ENCODE measurements at regions not wholly inside any gene's neighbourhood (a gene's known extent, or its start where the extent isn't known, plus 50 kb on each side); places are given as distances from the start of the nearest gene placed in this dataset.
A peak's percentile ranks its signal among the peaks of the same experiment; 100 is the strongest.

GRCh38 chr18:73861771-73862170 is 285.9 kb downstream of the FBXO15 start:
- H3K9me3 Mint-ChIP-seq (ENCODE audit: unreplicated experiment) = no peaks in the 10 kb centered on the region
- intact Hi-C loops (cut with micrococcal nuclease) = no loop called here
- no peaks in the 10 kb centered on the region for H3K27me3 Mint-ChIP-seq (ENCODE audit: insufficient read depth, unreplicated experiment)
- CTCF ChIA-PET = interaction anchor here (0.6 kb wide), 1 partner anchor 1160 kb away, joined by 3 read pairs; no protein-coding TSS in a partner anchor
- no peak for DNase-seq (ENCODE audit: unreplicated experiment)
- H3K4me3 Mint-ChIP-seq (ENCODE audit: unreplicated experiment) = no peak overlapping the region
- TF ChIP-seq, protein P1, sequence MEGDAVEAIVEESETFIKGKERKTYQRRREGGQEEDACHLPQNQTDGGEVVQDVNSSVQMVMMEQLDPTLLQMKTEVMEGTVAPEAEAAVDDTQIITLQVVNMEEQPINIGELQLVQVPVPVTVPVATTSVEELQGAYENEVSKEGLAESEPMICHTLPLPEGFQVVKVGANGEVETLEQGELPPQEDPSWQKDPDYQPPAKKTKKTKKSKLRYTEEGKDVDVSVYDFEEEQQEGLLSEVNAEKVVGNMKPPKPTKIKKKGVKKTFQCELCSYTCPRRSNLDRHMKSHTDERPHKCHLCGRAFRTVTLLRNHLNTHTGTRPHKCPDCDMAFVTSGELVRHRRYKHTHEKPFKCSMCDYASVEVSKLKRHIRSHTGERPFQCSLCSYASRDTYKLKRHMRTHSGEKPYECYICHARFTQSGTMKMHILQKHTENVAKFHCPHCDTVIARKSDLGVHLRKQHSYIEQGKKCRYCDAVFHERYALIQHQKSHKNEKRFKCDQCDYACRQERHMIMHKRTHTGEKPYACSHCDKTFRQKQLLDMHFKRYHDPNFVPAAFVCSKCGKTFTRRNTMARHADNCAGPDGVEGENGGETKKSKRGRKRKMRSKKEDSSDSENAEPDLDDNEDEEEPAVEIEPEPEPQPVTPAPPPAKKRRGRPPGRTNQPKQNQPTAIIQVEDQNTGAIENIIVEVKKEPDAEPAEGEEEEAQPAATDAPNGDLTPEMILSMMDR (IDR thresholded peaks at IDR 0.05; ENCODE audit: unreplicated experiment) = no peak
- BruUV-seq (replicated peaks) = no TSS peak
- POLR2A ChIA-PET = no interaction called here
- no peaks in the 10 kb centered on the region for H3K36me3 Mint-ChIP-seq (ENCODE audit: insufficient read depth, unreplicated experiment)
- H3K27ac Mint-ChIP-seq (ENCODE audit: low read depth, unreplicated experiment) = no peak overlapping the region
- H3K4me1 Mint-ChIP-seq (ENCODE audit: insufficient read depth, unreplicated experiment) = no peaks in the 10 kb centered on the region

DNA sequence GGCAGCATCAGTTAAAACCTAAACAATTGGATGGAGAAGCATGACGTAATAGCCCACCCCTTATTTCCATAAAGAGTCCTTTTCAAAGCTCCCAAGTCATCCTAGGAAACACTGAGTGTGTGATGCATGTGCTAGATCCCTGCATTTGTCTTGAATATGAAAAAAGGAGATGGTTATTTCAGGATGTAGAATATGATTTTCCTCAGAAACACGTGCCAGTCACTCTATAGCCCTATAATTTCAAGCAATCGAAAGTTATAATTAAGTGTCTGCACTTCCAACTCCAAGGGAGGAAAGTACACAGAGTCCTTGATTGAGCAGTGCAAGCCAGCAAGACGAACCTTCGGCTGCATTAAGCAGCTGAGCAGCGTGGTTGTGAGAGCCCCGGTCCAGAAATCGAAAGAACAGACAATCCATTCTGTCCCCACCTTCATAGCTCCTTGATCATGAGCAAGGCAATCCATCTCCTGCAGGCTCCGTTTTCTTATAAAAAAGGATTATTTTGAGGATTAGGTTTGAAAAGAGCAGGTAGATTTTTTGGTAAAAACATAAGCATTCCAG is 287.7 kb downstream of the FBXO15 start:
- Mint-ChIP-seq H3K4me3 (ENCODE audit: unreplicated experiment) (no peak overlapping the region), H3K36me3 (ENCODE audit: insufficient read depth, unreplicated experiment) (no peaks in the 10 kb centered on the region), H3K27me3 (ENCODE audit: insufficient read depth, unreplicated experiment) (no peaks in the 10 kb centered on the region), H3K9me3 (ENCODE audit: unreplicated experiment) (no peaks in the 10 kb centered on the region), H3K4me1 (ENCODE audit: insufficient read depth, unreplicated experiment) (no peaks in the 10 kb centered on the region), H3K27ac (ENCODE audit: low read depth, unreplicated experiment) (no peak overlapping the region)
- intact Hi-C loops (cut with micrococcal nuclease) = no loop called here
- no TSS peak for BruUV-seq (replicated peaks)
- TF ChIP-seq, protein P1 (IDR thresholded peaks at IDR 0.05; ENCODE audit: unreplicated experiment) = no peak
- CTCF ChIA-PET = interaction anchor here (1.0 to 1.1 kb wide), 2 partner anchors 1096 to 1159 kb away, joined by 3 read pairs; no protein-coding TSS in a partner anchor
- POLR2A ChIA-PET = no interaction called here
- DNase-seq (ENCODE audit: unreplicated experiment) = no peak

DNA sequence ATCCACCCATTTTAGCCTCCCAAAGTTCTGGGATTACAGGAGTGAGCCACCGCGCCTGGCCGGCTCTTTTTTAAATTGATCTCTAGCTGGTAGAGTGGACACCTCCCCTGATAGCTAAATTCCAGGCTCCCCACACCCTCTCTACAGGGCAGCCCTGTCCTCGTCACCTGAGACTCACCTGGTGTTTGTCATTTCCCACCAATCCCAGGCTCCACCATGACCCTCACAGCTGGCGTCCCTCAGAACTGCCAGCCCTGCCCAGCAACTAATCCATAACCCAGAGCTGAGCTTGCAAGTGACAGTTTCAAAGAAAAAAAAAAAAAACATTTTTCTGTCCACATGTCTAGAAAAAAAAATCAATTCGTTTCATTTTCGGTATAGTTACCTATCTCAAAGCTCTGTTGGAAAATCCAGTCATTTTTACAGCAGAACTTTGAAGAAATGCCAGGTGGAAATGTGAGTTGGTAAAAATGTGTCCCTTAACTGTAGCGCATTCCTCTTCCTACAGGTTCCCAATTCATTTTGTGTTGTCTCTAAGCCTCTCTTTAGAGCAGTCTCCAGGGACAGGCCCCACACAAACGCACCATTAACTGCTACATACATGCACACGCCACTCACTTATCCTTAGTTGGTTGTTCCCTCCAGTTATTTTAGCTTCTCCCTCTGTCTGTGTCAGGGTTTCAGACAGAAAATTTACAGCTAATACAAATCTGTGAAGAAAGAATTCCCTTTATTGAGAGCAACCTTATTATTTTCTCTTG is 294.7 kb downstream of the FBXO15 start:
- Mint-ChIP-seq H3K9me3 (ENCODE audit: unreplicated experiment) (no peaks in the 10 kb centered on the region), H3K27ac (ENCODE audit: low read depth, unreplicated experiment) (no peak overlapping the region), H3K36me3 (ENCODE audit: insufficient read depth, unreplicated experiment) (peaks cover 4% of the 10 kb centered on the region), H3K4me1 (ENCODE audit: insufficient read depth, unreplicated experiment) (peaks cover 17% of the 10 kb centered on the region), H3K4me3 (ENCODE audit: unreplicated experiment) (no peak overlapping the region), H3K27me3 (ENCODE audit: insufficient read depth, unreplicated experiment) (no peaks in the 10 kb centered on the region)
- TF ChIP-seq, protein P1 (IDR thresholded peaks at IDR 0.05; ENCODE audit: unreplicated experiment) = no peak
- ChIA-PET POLR2A (no interaction called here), CTCF (interaction anchor here (0.8 to 1.8 kb wide), 2 partner anchors 8 to 10 kb away, joined by 3 to 6 read pairs; no protein-coding TSS in a partner anchor)
- BruUV-seq (replicated peaks) = no TSS peak
- DNase-seq (ENCODE audit: unreplicated experiment) = no peak
- intact Hi-C loops (cut with micrococcal nuclease) = no loop called here

GRCh38 chr18:73850782-73851181 is 296.9 kb downstream of the FBXO15 start:
- Mint-ChIP-seq H3K9me3 (ENCODE audit: unreplicated experiment) (no peaks in the 10 kb centered on the region), H3K27ac (ENCODE audit: low read depth, unreplicated experiment) (peak overlapping the region; percentile 33), H3K4me1 (ENCODE audit: insufficient read depth, unreplicated experiment) (peaks cover 17% of the 10 kb centered on the region), H3K36me3 (ENCODE audit: insufficient read depth, unreplicated experiment) (peaks cover 4% of the 10 kb centered on the region), H3K27me3 (ENCODE audit: insufficient read depth, unreplicated experiment) (no peaks in the 10 kb centered on the region), H3K4me3 (ENCODE audit: unreplicated experiment) (no peak overlapping the region)
- BruUV-seq (replicated peaks) = no TSS peak
- intact Hi-C loops (cut with micrococcal nuclease) = no loop called here
- POLR2A ChIA-PET = interaction anchor here (0.7 kb wide), 1 partner anchor 16 kb away, joined by 3 read pairs; no protein-coding TSS in a partner anchor
- DNase-seq (ENCODE audit: unreplicated experiment) = no peak
- CTCF ChIA-PET = interaction anchor here (0.5 to 1.7 kb wide), 3 partner anchors 10 to 1092 kb away, joined by 3 to 7 read pairs (median 3); no protein-coding TSS in a partner anchor
- TF ChIP-seq, protein P1 (IDR thresholded peaks at IDR 0.05; ENCODE audit: unreplicated experiment) = no peak

Data from MCF 10A (cell line).